HG02973 (cell line): ENCODE measurements at regions not wholly inside any gene's neighbourhood (a gene's known extent, or its start where the extent isn't known, plus 50 kb on each side); places are given as distances from the start of the nearest gene placed in this dataset.

Experiments used
- ATAC-seq: cut with Tn5 transposase; IDR thresholded peaks from one replicate; pipeline ENCODE4 v1.9.1; 2021; ENCODE audit warnings: moderate library complexity; ENCODE audit not compliant: unreplicated experiment

DNA sequence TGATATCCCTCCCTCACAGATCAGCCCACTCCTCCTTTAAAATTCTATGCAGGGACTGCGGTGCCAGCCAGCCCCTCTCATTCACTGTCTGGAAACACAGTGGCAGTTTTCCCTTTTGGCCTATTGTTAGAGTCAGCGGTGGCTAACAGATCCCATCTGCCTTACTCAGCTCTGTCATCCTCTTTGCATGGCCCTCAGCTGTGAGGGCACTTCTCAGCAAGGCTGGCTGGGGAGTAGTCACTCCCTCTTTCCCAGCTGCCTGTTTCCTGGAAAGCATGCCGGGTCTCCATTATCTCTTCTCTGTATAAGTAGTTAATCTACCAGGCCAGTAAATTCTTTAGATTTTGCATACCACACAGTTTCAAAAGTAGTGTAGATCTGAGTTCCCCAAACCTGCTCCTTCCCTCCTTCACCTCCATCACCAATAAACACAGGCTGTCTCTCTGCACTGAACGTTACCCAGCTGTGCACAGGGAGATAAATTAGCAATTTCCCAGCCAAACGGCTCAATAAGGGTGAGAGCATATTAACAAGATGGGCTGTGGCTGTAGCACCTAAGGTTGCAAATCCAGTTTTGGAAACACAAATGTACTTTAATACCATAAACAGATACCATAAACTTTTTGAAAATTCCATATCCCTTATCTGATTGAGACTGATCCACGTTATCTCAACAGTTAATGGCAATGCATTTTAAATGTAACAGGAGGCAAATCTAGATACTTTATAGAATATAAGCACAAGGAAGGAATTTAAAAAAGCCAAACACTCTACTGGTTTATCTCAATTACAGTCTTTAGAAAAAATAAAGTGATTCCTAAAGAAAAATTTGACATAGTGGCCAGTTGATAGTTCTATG is 229.3 kb downstream of the ANKRD50 start:
- no peak for ATAC-seq

DNA sequence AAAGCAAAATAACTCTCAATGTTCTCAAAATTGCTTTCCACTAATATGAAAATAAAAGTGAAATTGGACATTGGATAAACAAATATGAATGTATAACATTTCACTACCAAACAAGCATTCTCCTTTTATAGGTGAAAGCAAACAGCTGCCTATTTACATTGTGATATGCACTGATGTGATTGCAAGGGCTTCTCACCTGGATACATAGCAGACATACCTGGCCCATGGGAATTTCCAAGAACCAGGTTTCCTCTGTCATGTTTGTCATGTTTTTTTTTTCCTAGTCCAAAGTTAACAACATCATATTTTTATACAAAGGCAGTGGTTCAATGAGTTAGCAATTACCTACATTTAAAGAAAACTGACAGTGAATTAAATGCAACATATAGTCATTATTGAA is 228.5 kb downstream of the ANKRD50 start:
- no peak for ATAC-seq

DNA sequence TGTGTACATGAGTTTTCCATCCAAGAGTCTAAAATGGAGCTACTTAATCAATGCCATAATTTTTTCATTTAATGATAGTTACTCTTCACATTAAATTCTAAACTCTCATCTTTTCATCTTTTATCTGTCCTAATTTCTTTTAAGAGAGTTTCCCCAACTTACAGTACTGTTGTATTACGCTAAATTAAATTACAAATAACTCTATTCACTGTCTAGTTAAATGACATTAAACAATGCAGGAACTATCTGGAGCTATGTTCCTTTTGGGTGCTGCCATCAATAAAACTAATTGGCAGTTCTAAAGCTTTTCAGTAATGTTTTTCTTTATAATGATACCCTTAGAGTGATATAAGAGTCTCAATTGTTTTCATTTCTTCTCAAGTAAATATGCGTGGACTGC is 227.6 kb downstream of the ANKRD50 start:
- no peak for ATAC-seq

DNA sequence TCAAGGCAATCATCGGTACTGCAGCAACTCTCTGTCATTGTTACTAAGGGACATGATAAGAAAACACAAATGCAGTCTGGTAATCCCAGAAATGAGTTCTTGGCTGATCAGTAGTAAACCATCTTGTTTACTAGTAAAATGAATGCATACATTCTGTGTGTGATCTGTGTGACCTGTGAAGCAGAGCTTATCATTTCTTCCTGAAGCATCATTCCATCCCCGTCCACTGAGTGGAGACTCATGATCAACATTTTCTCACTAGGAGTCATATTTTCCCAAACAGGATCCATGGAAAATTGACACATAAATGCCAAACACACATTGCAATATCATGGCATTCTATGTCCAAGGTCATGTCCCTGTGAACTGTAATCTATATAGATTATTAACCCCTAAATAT is 226.1 kb downstream of the ANKRD50 start:
- no peak for ATAC-seq

DNA sequence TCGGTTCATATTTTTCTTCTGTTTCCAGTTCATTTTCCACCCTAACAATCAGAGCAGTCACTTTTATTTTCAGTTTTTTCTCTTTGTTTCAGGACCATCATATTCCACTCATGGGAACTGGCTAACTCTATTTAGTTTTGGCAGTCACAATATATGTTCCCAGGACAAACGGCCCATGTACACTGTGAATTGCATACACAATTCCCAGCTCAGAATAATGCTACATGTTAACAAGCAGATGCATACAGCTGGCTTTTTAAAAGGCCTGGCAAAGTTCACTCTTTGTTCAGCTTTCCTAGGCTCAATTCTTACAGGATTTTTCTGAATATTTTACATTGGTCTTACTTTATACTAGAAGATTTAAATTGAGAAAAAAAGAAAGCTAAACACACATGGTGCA is 224.9 kb downstream of the ANKRD50 start:
- no peak for ATAC-seq

DNA sequence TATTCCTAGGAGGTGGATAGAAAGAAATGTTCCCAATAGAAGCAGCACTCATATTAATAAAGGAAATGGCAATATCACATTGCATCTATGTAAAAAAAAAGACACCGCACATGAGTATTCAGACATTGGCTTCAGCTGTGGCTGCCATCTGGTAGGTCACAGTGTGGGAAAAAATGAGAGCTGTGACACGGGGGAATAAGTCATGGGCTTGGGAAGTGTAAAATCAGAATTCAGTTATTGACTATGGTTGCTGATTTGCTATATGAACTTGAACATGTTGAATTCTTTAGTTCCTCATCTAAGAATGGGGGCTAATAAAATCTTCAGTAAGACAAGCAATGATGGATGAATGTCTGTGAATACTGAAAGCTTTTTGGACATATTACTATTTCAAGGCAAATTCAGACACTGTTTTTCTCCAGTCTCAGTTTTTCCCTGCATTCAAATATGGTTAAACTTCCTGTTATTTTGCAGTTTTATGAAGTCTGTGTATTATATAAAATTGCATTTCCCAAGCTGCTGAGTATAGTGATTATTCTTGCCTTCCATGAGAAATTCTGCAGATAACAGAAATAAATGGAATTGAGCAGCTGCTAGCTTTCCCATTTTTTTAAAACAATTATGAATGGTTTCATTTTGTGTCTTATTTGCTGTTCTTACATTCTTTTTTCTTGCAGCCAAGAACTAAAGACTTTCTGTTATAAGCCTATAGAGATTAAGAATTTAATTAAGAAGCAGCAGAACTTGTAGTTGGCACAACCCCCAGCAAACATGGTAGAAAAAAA is 221.0 kb downstream of the ANKRD50 start:
- ATAC-seq = no peak

DNA sequence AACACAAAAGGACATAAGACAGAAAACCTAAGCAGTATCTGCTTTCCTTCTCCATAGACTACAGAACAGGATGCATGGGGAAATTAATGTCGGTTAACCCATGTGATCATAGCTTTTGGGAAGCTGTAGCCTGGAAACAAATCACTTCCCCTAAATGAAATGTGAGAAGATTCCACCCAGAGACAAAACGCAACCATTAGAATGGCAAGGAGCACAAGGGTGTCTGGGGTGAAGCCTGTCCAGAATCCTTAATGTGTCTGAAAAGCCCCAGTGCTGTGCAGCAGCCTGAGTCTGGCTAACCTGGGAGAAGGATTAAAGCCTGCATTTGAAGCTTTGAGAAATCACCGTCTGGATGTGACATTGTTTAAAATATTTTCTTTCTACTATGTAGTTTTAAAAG is 213.3 kb downstream of the ANKRD50 start:
- no peak for ATAC-seq

DNA sequence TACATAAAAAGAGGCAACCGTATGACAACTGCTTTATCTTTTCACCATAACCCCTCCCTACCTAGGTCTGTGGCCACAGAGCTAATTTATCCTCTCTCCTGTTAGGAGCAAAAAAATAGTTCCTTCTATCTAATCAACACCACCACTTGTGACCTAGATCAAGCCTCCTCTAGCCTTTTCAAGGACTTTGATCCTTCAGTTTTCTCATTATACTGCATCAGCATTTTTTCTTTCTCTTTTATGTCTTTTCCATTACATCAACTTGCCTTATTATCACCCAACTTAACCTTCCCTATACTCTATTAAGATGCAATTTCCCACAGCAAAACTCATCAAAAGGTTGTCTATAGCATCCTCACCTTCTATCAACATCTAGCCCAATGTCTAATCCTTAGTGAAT is 211.0 kb downstream of the ANKRD50 start:
- no peak for ATAC-seq

DNA sequence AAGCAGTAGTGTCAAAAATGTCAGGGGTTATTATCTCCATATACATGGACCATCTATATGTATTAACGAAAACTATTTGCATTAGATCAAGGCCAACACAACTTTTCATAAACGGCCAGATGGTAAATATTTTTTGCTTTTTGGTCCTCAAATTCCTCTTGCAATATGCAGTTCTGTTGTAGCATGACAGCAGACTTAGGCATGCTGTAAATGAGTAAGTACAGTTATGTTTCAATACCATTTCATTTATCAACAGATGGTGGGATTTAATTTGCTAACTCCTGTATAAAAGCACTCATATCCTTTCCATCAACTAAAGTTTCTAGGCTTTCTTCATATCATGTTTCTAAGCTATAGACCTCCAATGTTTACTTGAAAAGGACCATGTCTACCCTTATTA is 208.1 kb downstream of the ANKRD50 start:
- ATAC-seq = no peak

DNA sequence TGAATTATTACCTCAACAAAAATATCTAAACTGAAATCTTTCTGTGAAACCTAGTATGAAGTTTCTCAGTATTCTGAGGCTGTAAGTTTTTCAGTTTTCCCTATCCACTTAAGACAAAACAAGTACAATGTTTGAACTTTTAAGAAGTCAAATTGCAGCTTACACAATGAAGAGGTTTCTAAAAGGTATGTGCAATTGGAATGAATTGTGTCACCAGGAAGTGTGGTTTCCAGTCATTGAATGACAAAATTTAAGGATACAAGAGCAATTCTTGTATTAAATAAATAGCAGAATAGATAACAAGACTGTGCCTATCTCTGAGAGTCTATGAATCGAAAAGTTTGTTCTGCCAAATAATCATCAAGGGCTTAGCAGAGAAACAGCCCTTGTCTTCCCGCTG is 207.3 kb downstream of the ANKRD50 start:
- ATAC-seq = no peak

DNA sequence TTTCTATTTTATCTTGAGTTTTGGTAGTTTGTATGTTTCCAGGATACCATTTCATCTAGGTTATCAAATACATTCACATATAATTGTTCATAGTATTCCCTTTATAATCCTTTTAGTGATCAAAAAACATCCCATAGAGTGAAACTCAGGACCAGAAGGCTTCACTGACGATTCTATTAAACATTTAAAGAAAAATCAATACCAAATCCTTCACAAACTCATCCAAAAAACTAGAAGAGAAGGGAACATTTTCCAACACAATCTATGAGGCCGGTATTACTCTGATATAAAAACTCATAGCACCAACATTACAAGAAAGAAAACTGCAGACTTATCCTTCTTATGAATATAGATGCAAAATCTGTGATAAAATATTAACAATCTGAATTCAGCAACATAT is 203.4 kb downstream of the ANKRD50 start:
- no peak for ATAC-seq

DNA sequence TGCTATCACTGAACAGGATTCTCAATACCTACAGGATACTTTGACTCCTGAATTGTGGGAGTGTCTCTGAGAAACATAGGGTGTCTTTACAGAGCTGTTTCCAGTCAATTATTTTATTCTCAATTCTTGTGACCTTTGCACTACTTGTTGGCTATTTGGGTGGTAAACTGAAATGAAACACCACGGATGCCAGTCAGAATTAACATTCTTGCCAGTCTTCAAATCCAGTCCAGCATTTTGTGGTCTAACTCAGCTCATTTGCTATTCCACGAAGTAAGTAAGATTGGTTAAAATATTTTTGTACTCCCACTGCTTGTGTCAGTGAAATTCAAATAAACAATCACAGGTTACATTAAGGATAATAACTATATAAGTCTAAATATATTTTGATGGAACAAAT is 197.9 kb downstream of the ANKRD50 start:
- no peak for ATAC-seq

DNA sequence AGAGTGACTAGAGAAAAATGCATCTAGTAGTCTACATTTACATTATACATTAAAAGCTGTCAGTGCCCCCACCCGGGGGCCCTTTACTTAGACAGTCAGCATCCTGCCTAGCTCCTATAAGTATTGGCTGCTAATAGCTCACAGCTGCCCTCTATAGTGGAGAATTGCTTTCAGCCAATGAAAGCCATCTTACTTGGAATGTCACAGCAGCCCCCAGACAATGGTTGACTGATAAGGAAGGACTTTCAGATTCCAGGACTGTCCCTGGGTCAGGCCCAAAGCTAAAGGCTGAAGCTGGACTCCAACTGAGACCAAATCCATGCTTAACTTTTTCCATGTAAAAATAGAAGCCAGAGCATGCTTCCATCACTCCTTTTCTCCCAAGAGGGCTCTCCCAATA is 196.9 kb downstream of the ANKRD50 start:
- ATAC-seq = no peak

DNA sequence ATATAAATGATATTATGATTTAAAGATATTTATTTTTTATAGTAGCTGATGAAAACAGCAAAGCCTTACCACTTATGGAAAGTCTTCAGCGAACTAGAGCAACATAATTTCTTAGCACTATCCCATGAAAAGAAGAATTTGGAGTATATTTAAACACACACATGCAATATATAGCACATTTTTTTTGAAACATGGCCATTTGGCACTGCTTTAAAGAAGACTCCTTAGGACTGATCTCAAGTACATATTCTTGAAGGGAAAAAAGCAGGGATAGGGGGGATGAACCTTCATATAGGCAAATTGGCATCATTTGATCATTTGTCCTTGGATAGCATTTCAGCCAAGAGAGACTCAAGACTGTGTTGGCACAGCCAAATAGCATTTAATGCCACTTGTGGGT is 193.3 kb downstream of the ANKRD50 start:
- no peak for ATAC-seq

DNA sequence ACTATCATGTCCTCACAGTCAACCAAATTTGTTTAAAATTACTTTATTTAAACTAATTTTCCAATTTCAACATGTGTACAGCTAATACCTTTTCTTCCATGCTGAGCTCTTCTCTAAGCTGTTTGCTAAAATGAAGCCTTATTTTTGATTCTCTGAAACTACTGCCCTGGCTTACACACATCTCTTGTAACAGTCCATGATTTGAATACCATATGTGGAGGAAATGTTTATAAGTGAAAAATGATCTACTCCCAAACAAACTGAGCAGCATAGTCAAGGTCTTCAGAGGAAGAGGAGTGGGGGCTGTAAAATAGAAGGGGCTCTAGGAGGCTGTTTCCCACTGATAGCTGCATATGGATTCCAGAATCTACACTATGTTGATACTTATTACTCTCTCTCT is 188.7 kb downstream of the ANKRD50 start:
- ATAC-seq = no peak

DNA sequence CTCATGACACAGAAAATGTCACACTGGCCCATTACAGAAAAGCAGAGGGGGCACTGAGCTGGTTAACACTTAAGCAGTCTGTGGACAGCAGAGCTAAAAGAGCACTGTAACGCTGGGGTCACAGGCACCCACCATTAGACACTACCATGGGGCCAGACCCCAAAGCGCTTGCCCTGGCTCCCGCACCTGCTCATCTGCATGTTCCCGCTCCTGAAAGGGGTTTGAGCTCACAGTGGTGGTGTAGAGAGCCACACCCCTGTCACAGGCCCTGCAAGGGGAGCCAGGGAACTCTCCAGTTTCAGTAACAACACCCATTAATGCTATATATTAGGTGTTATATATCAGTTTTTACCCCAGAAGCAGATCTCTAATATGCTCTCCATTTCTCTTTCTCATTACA is 187.0 kb downstream of the ANKRD50 start:
- no peak for ATAC-seq

DNA sequence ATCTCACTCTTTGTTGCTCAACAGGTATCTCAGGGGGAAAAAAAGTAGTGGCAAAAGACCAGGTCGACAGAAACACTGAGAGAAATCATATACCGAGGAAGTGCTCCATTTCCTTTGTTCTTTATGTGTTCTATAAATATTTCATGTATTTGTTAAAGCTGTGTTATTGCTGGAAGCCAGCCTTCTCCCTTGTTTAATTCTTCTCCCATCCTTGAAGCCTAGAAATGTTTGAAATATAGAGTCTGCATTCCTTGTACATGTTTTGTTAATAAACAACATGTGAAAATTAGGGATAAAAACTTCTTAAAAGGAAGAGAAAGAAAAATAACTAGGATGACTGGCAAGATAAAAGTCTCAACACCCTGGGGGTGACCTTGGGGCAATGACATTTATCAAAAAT is 186.2 kb downstream of the ANKRD50 start:
- no peak for ATAC-seq

DNA sequence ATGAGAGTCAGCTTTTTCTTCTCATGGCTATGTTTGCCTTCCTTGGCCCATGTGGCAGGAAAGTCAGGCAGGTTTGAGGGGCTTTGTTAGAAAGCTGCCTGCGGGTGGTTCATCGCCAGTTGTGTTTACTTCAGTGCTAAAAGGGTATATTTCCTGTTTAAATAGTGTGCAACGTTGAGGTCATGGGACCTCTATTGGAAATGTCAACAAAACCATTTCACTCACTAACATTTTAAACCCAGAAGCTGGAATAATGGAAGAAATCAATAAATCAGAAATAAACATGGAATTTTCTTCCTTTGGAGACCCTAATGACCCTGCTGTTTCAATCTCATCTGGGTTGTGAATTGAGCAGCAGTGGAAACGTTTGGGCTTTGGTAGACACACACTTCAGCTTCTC is 185.8 kb downstream of the ANKRD50 start:
- no peak for ATAC-seq

DNA sequence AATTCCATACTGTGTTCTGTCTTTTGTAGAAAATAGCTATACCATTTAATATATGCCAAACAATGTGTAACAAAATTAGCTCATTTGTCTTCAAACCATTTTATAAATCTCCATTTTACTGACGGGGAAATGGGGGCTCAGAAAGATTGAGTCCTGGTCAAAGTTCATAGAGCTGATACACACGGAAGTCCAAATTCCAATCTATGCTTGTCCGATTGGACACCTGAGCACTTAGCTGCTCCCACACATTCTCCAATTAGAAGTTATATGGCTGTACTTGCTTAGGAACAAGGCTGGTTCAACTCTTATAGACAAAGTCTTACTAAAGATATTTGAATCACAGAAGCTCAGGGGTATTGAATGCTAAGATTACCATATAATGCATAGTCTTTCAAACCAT is 185.2 kb downstream of the ANKRD50 start:
- ATAC-seq = no peak

DNA sequence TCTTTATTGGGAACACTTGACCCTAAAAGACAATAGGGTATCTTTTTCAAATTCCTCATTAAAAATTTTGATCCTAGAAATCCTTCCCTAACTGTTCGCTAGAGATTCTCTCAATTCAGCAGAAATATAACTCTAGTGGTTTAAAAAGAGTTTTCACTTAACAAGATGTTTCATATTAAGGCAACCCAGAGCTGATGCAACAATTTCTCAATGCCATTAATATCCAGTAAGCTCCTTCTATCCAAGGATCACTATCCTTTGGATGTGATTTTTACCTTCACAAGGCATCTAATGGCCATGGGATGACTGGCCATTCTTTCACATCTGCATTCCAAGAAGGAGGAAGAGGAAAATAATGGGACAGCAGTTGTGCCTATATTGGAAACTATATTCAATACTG is 183.4 kb downstream of the ANKRD50 start:
- no peak for ATAC-seq

DNA sequence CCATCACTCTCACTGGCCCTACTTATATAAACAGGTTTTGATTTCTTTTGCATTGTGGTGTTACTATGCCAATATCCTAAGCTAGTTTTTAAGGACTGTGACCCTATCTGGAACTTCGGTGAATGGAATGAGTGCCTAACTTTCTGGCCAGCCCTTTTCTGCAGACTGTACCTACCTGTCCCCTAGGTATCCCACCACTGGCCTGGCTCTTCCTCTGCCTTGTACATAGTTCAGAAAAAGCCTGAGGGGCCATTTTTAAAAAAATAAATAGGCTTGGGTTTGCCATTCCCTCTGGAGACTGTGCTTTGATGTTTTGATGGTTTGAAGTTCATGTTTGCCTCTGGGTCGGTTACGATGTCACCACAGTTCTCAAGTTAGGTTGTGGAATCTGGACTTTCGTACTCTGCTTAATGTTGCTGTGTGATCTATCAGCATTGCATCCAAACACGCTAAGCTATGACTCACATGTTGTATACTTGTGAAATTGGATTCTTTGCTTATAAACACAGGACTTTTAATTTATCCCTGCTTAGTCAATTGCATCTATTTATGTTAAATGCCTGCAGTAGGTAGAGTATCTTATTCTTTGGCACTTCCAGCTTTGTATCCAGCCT is 182.0 kb downstream of the ANKRD50 start:
- no peak for ATAC-seq

DNA sequence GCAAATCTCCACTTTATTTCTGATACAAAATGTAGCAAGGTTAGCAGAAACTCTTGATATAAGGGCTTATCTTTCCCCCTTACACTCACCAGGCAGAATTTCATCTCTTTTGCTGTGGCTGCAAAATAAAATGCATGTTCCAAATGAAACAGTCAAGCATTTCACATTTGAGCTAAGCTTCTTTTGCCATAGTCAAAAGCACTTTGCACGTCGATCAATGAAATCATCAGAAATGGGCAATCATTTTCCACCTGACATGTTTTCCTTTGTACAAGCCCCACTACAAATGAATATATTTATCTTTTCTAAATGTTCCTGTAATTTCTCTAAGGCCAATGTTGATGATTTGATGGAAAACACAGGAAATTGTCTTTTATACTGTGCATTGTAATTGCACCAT is 178.4 kb downstream of the ANKRD50 start:
- no peak for ATAC-seq
